HG03442 (cell line): ENCODE measurements at regions not wholly inside any gene's neighbourhood (a gene's known extent, or its start where the extent isn't known, plus 50 kb on each side); places are given as distances from the start of the nearest gene placed in this dataset.

Source experiments
- ATAC-seq: cut with Tn5 transposase; IDR thresholded peaks from one replicate; pipeline ENCODE4 v1.9.1; 2021; ENCODE audit warnings: mild to moderate bottlenecking, moderate library complexity; ENCODE audit not compliant: unreplicated experiment

DNA sequence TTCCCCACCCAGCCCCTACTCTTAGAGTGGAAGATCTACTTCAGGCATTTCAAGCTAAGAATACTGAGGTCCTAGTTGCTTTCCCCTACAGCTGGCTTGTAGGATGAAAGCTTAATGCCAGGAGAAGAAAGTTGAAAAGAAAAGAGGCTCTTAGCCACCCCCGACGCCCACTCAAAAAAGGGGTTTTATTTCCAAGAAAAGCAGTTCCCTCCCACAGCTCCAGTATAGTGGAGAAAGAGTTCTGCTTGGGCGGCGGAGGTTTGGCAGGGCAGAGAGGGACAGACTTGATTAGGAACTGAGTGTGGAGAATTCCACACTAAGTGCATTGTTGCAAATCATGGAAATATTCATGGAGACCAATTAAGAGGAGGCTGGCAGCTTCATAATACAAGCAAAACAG is 470.9 kb downstream of the ETS1 start:
- no peak for ATAC-seq

DNA sequence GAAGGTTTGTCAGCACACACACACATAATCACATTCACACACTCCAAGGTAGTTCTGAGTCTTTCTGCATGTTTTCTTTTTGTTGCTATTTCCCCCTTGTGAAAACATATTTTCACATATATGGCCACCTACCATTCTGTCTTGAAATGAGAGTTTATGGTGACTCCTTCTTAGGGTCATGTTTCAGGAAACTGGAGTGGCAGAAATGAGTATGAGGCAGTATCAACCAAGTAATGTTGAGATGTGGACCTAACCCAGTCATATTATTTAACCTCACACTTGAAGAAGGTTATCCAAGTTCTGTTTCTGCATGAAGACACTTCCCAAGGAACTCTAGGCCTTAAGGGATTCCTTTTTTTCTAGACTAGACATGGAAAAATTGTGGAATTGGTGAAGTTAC is 481.4 kb downstream of the ETS1 start:
- no peak for ATAC-seq

DNA sequence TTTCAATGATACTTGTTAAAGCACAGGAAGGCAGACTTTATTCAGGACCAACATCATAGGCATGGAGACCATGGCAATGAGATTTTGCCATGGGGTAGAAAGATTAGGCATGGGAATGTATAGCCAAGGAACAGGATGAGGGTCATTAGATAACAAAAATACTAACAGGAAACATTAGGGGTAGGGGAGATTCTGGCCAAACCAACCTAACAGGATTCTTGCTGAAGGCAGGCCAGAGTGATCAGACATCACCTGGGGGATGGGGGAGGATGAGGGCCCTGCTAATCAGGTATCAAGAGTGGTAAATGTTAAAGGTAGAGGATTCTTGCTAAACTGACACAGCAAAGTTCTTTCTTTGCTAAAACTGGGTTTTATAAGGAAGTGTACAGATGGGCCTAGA is 481.8 kb downstream of the ETS1 start:
- ATAC-seq, result no peak

DNA sequence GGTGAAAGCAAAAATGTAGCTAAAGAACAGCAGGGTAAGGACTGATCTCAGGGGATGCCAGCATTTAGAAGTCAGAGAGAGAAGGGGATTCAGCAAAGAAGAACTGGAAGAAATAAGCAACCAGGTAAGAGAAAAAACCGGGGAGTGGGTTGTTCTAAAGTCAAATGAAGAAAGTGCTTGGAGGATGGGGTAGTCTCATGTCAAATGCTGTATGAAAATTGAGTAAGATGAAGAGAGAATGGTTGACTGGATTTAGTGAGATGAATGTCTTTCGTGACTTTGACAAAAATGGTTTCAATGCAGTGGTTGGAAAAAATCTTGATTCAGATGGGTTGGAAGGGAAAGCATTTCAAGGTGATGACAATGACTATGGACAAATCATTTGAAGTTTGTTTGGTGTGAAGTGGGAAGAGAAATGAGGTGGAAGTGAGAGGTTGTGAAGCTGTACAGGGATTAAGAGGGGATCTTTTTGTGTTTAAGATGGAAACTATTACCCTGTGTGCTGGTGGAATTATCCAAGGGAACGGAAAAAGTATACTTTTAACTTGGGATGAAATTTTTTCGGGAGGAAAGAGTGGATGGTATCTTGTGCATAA is 484.0 kb downstream of the ETS1 start:
- ATAC-seq, result no peak

DNA sequence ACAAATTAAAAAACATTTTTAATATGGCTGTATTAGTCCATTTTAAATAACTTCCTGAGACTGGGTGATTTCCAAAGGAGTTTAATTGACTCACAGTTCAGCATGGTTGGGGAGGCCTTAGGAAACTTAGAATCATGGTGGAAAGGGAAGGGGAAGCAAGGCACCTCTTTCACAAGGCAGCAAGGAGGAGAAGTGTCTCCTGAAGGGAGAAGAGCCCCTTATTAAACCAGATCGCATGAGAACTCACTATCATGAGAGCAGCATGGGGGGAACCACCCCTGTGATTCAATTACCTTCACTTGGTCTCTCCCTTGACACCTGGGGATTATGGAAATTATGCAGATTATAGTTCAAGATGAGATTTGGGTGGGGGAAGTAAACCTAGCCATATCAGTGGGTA is 488.6 kb downstream of the ETS1 start:
- ATAC-seq, result no peak

DNA sequence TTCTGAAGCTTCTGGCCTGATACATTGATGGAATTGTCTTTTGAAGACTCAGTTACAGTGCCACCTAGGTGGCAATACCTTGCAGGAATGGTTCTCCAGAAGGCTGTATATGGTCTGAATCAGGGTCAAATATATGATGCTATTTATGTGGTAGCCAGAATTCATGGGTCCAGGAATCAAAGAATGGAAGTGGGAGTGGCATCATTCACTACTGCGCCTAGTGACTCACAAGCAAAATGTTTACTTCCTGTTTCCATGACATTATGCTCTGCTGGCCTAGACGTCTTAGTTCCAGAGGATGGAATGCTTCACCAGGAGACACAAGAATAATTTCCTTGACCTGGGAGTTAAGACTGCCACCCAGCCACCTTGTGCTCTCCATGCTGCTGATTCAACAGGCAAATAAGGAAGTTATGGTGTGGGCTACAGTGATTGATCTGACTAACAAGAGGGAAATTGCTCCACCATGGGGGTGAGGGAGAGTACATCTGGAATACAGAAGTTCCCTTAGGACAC is 491.8 kb downstream of the ETS1 start:
- no peak for ATAC-seq

DNA sequence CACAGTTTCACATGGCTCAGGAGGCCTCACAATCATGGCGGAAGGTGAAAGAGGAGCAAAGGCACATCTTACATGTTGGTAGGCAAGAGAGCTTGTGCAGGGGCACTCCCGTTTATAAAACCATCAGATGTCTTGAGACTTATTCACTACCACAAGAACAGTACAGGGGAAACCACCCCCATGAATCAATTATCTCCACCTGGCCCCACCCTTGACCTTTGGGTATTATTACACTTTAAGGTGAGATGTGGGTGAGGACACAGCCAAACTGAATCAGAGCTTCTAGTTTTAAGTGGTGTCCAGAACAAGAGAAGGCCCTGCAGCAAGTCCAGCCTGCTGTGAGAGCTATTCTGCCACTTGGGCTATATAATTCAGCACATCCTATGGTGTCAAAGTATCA is 493.7 kb downstream of the ETS1 start:
- no peak for ATAC-seq

DNA sequence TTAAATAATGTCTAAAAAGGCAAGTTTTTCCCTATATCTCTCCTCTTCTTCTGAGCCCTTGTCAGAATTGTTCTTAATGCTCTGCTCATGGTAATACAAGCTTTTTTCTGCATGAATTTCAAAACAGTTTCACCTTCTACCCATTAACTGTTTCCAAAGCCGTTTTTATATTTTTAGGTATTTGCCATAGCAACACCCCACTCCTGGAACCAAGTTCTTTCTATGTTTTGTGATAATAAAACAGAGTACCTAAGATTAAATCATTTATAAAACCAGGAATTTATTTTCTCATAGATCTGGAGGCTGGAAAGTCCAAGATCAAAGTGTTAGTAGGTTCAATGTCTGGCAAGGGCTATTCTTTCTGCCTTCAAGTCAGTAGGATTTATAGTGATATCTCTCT is 497.4 kb downstream of the ETS1 start:
- ATAC-seq, result no peak

DNA sequence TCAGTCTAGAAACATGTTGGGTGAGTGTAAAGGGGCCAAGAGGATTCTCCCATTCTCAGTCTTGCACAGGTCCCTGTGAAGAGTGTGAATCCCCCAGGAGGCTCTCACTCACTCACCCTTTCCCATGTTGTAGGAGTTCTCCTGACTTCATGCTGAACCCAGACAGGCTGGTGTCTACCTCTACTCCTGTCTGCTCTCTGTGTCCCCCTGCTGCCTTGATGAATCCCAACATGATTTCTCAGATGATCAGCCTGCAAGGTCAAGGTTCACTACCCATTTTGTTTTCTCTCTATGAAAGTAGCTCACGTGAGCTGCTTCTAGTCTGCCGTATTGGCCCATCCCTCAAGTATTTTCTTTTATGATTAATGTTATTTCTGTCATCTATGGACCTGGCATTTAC is 500.6 kb downstream of the ETS1 start:
- no peak for ATAC-seq

DNA sequence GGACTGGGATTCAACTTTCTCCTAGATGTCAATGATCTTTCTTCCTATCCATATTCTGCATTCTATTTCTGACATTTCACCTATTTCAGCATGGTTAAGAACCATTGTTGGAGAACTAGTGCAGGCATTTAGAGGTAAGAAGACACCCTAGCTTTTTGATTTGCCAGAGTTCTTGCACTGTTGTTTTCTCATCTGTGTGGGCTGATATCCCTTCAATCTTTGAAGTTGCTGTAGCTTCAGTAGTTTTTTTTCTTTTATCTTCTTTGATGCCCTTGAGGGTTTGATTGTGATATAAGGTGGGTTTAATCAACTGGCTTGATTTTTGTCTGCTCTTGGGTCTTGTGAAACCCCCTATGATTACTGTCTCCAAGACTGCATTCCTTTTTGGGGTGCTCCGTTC is 502.1 kb downstream of the ETS1 start:
- ATAC-seq, result no peak

DNA sequence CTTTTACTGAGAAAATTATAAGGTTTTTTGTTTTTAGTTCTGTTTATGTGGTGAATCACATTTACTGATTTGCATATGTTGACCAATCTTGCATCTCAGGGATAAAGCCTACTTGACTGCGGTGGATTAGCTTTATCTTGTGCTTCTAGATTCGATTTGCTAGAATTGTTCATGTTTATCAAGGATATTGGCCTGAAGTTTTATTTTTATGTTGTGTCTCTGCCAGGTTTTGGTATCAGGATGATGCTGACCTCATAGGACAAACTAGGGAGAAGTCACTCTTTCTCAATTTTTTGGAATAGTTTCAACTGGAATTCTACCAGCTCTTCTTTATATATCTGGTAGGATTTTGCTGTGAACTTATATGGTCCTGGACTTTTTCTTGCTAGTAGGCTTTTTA is 504.8 kb downstream of the ETS1 start:
- no peak for ATAC-seq

DNA sequence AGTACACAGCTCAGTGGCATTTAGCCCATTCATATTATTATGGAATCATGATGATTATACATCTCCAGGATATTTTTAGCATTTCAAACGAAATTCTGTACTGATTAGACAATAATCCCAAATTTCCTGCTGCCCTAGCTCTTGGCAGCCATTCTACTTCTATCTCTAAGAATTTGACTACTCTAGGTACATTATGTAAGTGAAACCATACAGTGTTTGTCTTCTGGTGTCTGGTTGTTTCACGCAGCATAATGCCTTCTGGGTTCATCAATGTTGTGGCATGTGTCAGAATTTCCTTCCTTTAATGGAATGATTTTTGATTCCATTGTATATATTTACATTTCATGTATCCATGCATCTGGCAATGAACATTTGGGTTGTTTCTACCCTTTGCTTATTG is 517.7 kb downstream of the ETS1 start:
- ATAC-seq, result no peak

DNA sequence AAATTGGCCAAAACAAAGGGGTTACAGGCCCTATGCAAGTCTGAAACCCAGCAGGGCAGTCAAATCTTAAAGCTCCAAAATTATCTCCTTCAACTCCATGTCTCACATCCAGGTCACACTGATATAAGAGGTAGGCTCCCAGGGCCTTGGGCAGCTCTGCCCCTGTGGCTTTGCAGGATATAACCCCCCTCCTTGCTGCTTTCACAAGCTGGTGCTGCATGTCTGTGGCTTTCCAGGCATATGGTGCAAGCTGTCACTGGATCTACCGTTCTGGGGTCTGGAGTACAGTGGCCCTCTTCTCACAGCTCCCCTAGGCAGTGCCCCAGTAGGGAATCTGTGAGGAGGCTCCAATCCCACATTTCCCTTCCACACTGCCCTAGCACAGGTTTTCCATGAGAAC is 519.6 kb downstream of the ETS1 start:
- no peak for ATAC-seq

DNA sequence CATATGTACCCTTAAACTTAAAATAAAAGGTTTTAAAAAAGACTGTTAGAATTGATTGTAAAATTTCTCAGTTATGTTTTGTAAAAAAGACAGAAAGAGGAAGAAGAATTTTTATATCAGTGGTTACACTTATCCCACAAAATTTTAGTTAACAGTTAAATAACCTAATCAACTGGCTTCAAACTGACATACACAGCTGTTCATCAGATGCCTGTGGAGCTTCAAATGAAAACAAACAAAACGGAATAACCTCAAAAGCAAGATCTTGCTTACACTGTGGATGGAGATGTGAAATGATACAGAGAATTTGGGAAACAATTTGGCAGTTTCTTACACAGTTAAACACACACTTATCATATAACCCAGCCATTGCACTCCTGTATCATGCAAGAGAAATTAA is 521.0 kb downstream of the ETS1 start:
- ATAC-seq, result no peak

DNA sequence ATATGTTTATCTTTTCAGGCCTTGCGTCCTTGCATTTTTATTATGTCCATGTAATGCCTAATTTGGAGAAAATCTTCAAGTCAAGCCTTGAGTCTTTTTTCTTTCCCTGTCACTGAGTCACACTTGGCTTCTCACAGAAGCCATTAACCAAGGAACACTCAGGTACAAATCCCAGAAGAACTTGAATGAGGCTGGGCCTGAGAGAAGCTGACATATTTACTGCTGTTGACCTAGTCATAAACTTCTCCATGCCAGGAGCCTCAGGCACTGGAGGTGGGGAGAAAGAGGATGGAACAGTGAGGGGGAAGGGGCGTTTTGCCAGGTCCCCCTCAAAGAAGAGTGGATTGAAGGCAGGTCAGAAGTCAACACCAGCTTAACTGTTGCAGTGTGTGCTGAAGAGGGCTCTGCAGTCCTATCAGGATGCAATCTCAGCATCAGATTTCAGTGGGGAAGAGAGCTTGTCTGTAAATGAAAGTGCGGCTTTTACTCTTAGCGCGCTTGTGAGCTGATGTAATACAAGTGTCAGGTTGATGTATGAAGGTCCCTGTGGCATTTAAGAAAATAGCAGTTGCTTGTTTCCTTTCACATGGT is 526.0 kb downstream of the ETS1 start:
- ATAC-seq, result no peak

DNA sequence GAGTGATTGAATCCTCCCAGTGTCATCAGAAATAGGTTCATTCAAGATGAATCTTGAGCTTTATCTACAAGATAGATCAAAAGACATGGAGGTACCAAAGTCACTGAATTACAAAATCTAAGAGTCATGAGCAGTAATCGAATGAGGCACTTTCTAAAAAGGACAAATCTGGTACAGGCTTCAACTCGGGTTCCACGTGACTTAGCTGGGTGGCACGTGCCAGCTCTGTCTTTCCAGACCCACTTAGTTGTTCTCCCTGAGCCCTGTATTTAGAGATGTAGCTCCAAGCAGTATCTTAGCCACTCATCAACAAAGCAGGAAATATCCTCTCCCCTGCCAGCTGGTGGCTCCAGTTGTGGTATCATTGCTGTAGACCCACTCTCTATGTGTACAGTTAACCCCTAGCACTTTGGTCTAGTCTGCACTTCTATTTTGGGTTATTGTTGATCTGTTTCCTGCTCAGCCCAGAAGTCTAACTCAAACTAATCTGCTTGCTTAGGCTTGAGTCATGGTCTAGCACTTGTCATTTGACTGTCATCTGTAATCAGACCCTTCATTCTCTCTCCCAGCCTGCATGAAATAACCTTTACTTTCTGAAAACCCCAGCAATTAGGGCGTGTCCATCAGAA is 528.7 kb downstream of the ETS1 start:
- no peak for ATAC-seq

DNA sequence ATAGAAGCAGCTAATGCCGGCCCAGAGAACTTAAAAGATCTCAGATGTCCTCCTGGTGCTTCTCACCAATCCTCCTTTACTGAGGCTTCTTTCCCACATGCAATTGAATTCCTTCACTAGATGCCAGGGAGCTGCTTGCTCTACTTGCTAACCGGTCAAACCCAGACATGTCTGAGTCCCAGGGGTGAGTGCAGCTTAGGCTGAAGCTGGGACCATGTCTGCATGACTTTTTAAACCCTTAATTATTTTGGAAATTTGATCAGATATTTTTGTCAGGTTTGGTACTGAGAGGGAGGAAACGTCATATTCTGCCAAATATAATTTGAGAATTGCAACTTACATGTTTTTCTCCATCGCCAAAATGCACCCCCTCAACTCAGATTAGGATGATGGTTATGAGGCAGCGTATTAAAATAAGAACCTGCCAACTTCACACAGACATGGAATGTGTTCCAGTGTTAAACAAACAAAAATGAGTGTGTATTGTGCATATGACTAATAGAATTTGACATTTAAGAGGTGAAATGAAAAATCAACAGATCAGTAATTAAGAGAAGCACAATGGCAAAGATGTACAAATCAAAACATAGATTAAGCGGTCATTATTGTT is 529.5 kb downstream of the ETS1 start:
- ATAC-seq, result no peak

DNA sequence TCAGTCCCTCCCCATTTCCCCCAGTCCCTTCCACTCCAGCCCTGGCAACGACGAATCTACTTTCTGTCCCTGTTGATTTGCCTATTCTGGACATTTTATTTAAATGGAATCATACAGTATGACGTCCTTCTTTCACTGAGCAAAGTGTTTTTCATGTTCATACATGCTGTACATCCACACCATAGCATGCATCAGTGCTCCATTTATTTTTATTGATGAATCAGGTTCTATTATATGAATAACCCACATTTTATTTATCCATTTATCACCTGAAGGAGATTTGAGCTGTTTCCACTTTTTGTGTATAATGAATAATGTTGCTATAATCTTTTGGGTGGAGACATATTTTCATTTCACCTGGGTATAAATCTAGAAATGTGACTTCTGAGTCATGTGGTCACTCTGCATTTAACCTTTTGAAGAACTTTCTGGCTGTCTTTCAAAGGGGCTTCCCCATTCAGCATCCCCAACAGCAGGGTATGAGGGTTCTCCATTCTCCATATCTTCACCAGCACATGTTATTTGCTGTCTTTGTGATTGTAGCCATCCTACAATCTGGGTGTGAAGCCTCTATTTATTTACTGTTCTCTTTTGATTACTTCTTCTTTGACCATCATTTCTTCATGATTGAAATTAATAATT is 531.7 kb downstream of the ETS1 start:
- no peak for ATAC-seq

DNA sequence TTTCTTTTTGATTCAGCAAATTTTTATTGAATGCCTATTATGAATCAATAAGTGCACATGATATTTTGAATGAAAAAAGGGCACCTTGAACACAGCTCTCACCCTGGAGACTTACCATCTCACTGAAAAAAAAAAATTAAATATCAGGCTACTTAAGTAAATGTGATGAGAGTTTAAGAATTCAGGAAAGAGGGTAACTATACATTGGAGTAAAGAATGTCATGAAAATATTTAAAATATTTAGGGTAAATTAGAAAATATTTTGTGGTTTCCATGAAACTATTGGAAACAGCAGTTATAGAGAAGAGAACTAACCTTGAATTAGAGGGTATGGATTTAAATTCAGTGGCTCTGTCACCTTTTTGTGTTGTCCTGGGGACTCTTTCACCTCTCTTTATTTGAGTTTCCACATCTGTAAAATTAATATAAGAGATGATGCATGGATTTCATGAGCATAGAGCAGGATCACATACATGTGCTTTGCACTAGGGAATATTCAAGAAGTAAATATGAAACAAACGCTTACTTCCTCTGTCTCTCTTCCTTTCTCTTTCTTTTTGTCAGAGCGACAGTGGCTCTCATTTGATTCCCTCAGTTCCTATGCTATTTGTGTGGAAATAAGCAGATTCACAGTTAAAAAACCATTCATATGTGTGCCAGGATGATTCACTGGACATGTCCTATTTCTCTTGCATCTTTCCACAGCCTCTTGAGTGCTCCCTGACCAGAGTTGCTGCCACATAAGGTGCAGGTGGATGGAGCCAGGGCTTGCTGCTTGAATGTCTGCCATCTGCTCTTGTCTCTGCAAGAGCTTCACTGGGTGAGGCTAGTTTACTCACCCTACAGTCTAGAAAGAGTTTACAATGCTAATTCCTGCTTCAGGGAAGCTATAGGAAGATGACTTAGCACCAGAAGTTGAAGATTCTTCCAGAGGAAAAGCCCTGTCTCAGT is 533.1 kb downstream of the ETS1 start:
- ATAC-seq, result peak; percentile 69

DNA sequence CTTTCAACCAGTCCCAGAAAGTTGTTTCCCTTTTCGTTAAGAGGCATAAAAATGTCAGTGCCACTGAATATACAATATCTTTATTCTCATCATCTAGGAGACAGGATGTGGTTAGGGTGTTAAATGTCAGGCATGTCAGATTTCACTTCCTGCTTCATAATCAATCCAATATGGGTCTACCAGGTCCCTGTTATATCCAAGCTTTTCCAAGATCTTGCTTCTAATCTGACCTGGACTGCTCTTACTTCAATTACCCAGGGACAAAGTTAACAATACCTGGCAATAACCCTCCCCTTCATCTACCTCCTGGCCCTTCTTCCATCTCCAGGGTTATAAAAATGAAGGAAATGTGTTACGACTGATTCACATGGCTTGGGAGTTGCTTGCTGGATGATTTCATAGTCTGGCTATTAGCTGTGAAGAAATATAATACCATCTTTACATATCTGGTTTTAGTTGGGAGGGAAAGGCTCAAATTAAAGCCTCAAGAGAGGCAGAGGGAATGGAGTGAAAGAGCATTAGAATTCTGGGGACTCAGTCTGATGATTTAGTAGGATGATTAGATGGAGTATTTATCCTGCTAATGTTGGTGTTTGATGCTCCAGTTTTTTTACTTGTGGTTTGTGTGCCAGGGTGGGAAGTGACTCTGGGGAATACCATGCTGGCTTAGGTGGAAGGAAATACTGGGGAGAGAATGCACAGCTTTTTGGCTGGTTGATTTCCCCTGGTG is 534.3 kb downstream of the ETS1 start:
- peak; percentile 50 for ATAC-seq
